ENCODE measurements at regions not wholly inside any gene's neighbourhood (a gene's known extent, or its start where the extent isn't known, plus 50 kb on each side); places are given as distances from the start of the nearest gene placed in this dataset.

- DNase-seq (ENCODE audit: low read depth in 3 of 3): no peak
Measured at GRCh38 chr12:91922139-91922538, 223.5 kb downstream of the BTG1 start.

DNA sequence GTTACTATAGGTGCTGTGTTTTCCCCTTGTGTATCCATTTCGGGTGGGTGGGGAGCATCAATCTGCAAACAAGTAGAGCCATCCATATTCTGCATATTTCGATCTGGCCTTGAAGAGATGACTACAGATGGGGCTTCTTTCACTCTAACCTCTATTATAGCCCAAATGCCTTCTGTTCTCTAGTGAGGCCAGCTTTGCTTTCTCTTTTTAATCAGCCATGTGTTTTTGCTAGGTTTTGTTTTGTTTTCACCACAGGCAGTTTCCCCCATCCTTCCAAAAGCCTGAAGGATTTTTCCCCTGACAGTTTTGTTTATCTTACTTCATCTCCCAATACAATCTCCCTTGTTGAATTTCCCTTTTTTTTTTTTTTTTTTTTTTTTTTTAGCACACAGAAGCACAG lies 224.1 kb downstream of the BTG1 start:
- DNase-seq (ENCODE audit: low read depth in 3 of 3): no peak

DNA sequence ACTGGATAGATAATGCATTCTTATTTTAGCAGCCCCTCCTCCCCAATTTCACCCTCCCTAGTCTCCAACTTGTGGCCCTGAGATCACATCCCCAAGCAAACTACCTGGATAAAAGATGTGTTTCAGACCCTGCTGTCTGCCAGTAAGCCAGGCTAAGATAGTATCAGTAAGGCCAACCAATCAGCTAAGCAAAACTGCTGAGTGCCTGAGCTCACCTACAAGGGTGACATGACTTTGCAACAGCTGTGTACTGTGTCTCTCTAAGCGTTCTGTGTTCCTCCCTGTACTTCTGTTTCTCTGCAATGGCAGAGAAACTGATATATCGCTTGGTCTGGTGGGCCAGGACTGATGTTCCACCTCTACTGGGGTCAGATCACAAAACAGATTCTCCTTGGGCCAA lies 224.9 kb downstream of the BTG1 start:
- DNase-seq (ENCODE audit: low read depth in 3 of 3): no peak

DNA sequence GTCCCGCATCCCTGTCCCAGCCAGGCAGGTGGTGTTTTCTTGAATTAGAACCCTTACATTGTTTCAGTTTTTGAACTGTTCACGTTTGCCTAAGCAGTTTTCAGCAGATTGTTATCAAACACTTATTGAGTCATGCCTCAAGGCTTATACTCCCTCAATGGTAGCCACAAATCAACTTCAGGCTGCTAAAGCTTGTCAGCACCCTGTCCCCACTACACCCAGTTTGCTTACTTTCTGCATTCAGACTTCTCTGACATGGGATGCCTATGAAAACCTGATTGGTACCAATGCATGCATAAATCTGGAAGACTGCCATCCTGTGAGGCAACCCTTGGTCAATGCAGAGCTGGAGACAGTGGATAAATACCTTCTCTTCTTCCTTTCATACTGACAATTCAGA lies 225.4 kb downstream of the BTG1 start:
- no peak for DNase-seq (ENCODE audit: low read depth in 3 of 3)

DNA sequence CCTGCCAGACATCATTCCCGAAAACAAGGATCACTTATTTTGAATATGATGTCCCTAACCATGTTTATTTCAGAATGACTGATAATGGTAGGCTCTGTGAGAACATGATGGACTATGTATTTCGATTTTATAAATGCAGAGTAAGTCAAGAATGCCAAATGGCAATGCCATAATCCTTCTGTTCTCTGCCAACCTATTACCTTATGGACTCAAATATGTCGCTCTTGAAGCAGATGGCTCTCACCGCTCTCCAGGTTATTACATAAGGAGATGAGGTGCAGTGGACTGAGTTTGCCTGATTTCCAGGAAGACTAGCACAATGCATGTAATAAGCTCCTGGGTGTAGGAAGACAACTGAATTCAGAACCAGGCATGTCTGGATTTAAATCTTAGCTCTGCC lies 227.2 kb downstream of the BTG1 start:
- DNase-seq (ENCODE audit: low read depth in 3 of 3): no peak

DNA sequence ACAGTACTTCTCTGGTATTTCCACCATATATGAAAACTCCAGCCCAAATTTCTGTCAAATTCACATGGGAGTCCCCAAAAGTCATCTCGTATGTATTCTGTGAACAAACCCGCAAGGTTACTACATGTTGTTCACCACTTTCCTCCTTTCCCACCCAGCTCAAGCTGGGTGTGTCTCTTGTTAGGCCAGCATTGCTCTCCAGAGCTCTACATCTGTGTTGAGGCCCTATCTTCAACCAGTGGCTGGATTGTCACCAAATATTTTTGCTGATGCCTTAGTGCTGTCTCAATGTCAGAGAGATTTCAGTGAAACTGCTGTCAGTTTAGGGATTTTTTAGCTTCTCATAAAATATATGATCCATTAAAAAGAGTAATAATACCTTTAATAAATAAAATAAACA lies 230.9 kb downstream of the BTG1 start:
- no peak for DNase-seq (ENCODE audit: low read depth in 3 of 3)

DNA sequence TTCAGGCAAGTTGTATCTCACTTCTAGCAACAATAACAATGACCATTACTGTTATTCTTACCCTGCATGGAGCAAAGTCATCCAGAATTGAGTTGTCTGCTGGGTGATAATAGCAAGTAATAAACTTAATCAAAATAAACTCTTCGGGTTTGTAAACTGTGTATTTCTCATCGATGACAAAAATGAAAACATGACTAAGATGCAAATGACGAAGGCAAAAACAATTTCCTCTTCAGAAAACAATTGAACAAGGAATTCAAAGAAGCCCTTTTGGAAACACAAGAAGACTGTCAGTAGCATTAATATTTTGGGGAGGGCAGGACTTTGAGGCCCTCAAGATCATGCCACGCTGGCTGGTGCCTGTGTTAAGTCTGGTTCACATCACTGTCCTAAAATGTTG lies 232.0 kb downstream of the BTG1 start:
- DNase-seq (ENCODE audit: low read depth in 3 of 3): no peak

- DNase-seq (ENCODE audit: low read depth in 3 of 3): no peak
Measured at GRCh38 chr12:91913124-91913523, 232.5 kb downstream of the BTG1 start.

- DNase-seq (ENCODE audit: low read depth in 3 of 3): no peak
Measured at GRCh38 chr12:91912178-91912577, 233.5 kb downstream of the BTG1 start.

GRCh38 chr12:91910871-91911388 lies 234.7 kb downstream of the BTG1 start:
- DNase-seq (ENCODE audit: low read depth in 3 of 3): no peak

- DNase-seq (ENCODE audit: low read depth in 3 of 3): no peak
Measured at GRCh38 chr12:91902860-91903683, 242.6 kb downstream of the BTG1 start.

GRCh38 chr12:91901381-91902074 lies 244.1 kb downstream of the BTG1 start:
- DNase-seq (ENCODE audit: low read depth in 3 of 3): no peak

- no peak for DNase-seq (ENCODE audit: low read depth in 3 of 3)
Measured at GRCh38 chr12:91900971-91901370, 244.7 kb downstream of the BTG1 start.

DNA sequence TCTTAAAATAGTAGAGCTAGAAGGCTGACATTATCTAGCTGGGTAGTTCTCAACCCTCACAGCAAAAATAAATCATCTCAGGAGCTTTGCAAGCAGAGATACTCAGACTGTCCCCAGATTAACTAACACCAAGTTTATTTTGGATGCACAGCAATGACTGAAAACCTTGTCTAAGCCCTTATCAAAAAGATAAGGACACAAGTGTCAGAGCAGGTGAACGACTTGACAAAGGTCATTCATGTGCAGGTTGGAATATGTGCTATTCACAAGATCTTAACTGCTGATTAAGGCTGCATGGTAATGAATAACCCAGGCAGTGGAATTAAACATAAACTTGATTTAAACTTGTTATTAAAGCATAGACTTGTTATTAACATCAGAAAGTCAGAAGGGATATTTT lies 246.6 kb downstream of the BTG1 start:
- no peak for DNase-seq (ENCODE audit: low read depth in 3 of 3)

- DNase-seq (ENCODE audit: low read depth in 3 of 3): no peak
Measured at GRCh38 chr12:91897025-91897515, 248.6 kb downstream of the BTG1 start.

DNA sequence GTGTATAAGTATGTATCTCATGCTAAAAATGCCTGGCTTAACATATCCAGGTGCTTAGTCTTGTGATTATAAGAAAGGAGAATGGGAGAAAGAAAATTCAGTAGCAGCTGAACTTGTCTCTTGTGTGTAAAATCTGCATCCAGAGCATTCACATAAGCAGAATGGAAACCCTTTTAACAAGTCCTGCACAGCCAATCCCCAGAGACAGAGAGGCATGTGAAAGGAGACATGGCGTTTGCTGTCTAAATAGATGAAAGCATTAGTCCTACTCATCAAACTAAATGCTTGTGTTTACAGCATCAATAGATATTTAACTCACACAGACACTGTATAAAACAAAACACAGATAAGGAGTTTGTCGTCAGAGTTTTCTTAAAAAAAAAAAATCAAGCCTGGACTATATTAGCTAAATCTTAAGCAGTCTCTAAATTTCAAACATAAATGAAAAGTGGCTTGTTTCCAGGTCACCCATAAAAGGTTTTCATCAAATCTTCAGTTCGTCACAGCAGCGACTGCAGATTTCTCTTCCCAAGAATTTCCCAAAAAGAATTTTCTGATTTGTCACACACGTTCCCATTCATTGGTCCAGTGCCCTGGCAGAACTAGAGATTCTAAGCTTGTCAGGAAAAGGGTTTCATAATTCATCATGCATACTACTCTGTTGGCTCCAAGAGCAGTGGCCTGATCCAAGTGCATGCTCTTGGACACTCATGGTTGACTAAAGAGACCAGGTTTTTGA lies 249.2 kb downstream of the BTG1 start:
- no peak for DNase-seq (ENCODE audit: low read depth in 3 of 3)

- DNase-seq (ENCODE audit: low read depth in 3 of 3): no peak
Measured at GRCh38 chr12:91894911-91895310, 250.7 kb downstream of the BTG1 start.

DNA sequence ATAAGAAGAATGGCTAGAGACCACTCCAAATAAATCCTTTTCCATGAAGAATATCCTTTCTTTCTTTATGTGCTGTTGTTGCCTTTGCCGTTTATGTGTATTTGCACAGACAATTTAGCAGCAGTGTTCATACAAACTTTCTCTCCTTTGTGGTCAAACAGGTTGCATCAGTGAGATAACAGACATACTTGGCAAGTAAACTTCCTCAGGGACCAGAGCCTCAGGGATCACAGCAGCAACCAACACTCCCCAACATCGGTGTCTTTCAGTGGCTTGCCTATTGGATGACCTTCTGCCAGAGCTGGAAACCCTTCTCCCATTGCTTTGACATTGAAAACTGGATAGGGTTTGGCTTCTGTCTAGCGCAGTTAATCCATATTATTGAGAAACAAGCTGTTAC lies 252.2 kb downstream of the BTG1 start:
- no peak for DNase-seq (ENCODE audit: low read depth in 3 of 3)

DNA sequence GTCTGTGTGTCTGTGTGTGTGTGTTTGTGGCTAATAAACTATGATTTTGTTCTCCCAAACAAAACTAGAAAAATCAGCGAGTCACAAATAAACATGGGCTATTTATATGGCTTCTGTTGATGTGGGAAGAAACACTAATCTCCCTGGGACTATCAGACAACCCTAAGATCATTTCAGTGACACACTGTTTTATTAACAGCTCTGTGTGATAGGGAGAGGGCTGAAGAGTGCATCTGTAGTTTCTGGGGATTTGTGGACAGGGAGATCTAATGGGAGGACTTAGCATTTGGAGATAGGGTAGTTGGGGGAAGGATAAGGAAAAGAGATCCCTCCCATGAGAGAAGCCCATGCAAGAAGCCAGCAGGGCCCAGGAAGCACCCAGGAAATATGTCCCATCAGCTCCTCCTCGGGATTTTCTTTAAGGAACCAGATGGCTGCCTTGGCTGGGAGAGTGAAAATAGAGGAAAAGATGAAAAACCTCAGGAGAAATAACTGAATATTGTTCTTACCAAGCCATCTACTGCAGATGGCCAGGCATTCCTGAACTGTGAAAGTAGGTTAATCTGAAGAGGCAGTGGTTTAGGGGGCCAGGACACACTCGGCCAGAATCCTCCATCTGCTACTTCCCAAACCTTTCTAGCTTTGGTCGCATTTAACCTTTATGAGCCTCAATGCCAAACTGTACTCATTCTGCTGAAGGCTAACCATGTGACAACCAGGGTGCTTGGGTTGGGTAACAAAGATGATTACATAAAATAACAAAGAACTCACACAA lies 253.4 kb downstream of the BTG1 start:
- DNase-seq (ENCODE audit: low read depth in 3 of 3): no peak

GRCh38 chr12:91890742-91891141 lies 254.9 kb downstream of the BTG1 start:
- DNase-seq (ENCODE audit: low read depth in 3 of 3): no peak

DNA sequence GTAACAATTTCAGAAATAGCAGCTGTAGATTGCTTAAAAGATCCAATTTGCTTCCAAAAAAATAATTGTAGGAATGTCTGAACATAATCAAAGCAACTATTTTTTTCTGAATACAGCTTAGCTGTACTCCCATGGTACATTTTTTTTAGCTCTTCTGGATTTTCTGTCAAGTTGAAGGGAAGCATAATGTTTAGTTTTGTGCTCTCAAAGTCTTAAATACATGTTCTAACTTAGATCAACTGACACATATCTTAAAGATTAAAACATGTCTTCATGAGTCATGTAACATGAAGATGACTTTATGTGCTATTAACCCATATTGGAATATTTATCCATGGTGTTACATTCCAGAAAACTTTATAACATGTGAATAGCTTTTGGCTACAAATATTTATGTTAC lies 255.7 kb downstream of the BTG1 start:
- DNase-seq (ENCODE audit: low read depth in 3 of 3): no peak

DNA sequence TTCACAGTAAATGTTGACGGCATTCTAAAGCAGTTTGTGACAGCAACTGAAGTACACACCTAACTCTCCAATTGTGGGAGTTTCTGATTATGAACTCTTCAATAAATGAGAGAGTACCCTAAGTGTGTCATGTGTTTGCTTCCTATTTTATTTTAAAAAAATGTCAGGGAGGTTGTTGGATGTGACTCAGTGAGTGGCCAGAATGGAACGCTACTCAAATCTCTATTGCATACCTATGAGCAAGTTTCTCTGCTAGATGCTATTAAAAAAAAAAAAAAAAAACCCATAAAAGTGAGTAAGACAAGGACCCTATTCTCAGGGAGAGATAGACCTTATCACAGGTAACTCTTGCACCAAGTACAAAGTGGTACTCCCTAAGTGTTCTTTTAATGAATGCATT lies 256.6 kb downstream of the BTG1 start:
- no peak for DNase-seq (ENCODE audit: low read depth in 3 of 3)
